Duodenal mucosa (tissue), 2 donors: ENCODE measurements at regions not wholly inside any gene's neighbourhood (a gene's known extent, or its start where the extent isn't known, plus 50 kb on each side); places are given as distances from the start of the nearest gene placed in this dataset.

Experiments used
- H3K27ac ChIP-seq: one replicate; pipeline ENCODE4 v1.7.0; 2013; ENCODE audit warnings: low read depth, low read length
- H3K27me3 ChIP-seq, 2 donors: one replicate each; pipeline ENCODE4 v1.7.0; 2013; ENCODE audit warnings: low read length in 2 of 2, control low read depth in 1 of 2; ENCODE audit not compliant: insufficient read depth in 2 of 2, control insufficient read depth in 1 of 2
- H3K36me3 ChIP-seq, 2 donors: one replicate each; pipeline ENCODE4 v1.7.0; 2013; ENCODE audit warnings: low read length in 2 of 2, control low read depth in 1 of 2; ENCODE audit not compliant: insufficient read depth in 2 of 2, control insufficient read depth in 1 of 2
- H3K4me1 ChIP-seq, 2 donors: one replicate each; pipeline ENCODE4 v1.7.0; 2013; ENCODE audit warnings: low read length in 2 of 2, control low read depth in 1 of 2; ENCODE audit not compliant: insufficient read depth in 2 of 2, control insufficient read depth in 1 of 2
- H3K4me3 ChIP-seq, 2 donors: one replicate each; pipeline ENCODE4 v1.7.0; 2013; ENCODE audit warnings: low read length in 2 of 2, low read depth in 1 of 2
- H3K9ac ChIP-seq, 2 donors: one replicate each; pipeline ENCODE4 v1.7.0; 2013; ENCODE audit warnings: low read length in 2 of 2, low read depth in 1 of 2
- H3K9me3 ChIP-seq, 2 donors: one replicate each; pipeline ENCODE4 v1.7.0; 2013; ENCODE audit warnings: low read length in 2 of 2, control low read depth in 1 of 2; ENCODE audit not compliant: control insufficient read depth in 1 of 2

DNA sequence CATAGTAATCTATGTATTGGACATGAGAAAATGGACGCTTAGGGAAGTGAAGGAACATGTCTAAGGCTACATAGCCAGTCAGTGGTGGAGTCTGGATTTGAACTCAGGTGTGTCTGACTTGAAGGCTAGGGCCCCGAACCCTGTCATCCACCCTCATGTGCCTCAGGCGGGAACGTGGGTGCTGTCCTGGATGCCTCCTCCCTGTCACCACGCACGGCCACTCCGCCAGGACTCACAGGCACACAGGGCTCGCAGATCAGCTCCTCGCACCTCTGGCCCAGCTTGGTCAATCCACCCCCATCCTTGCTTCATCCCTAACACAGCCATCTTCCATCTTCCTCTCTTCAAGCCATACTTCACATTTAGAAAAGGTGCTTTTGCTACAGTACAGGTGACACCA lies 154.7 kb downstream of the KCNJ12 start:
- Histone ChIP-seq H3K27me3 (no peaks in the 10 kb centered on the region), H3K4me1 (no peaks in the 10 kb centered on the region), H3K9ac (no peak overlapping the region), H3K36me3 (peaks cover 0 to 25% of the 10 kb centered on the region in 2 donors), H3K9me3 (no peaks in the 10 kb centered on the region), H3K4me3 (no peak overlapping the region), H3K27ac (no peak overlapping the region)

DNA sequence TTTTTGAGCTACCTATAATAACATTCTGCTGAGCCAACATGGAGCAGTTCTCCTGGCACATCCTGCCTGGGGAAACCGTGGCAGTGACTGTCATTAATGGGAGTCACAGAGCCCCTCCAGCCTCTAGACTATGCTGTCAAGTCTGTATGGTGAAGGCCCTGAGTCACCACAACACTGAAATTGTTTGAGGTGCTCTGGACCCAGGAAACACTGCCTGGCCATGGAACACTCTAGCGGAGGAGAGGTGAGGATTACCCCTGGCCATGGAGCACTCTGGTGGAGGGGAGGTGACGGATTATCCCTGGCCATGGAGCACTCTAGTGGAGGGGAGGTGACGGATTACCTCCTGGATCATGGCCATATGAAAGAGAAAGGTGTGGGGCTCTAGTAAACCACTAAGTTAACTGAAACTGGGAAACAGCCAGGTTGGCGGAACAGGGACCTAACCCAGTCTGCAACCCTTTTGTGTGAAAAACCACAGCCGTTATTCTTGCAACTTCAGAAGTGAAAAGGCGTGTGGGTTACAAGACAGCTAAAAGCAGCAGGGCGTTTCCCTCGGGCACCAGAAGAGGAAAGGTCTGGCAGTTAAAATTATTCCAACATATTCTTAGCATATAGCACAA lies 156.7 kb downstream of the KCNJ12 start:
- Histone ChIP-seq H3K27me3 (no peaks in the 10 kb centered on the region), H3K36me3 (peaks cover 0 to 25% of the 10 kb centered on the region in 2 donors), H3K4me1 (no peaks in the 10 kb centered on the region), H3K9ac (no peak overlapping the region), H3K27ac (no peak overlapping the region), H3K4me3 (no peak overlapping the region), H3K9me3 (peaks cover 0 to 3% of the 10 kb centered on the region in 2 donors)

DNA sequence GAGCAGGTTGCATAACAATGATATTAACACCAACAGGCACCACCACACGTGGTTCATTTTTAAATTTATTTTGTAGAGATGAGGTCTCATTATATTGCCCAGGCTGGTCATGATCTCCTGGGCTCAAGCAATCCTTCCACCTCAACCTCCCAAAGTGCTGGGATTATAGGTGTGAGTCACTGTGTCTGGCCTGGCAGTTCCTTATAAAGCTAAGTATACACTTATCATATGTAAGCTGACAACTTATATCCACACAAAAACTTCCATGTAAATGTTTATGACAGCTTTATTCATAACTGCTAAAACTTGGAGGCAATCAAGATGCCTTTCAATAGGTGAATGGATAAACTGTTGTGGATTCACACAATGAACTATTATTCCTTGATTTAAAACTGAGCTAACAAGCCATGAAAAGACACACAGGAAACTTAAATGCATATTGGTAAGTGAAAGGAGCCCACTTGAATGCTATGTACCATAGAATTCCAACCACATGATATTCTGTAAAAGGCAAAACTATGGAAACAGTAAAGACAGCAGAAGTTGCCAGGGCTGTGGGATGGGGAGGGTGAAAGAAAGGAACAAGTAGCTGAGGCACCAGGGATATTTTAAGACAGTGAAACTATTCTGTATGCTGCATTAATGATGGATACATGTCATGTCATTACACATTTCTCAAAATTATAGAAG lies 156.5 kb upstream of the KCNJ18 start:
- Histone ChIP-seq H3K9ac (no peak overlapping the region), H3K27ac (no peak overlapping the region), H3K9me3 (peaks cover 4 to 6% of the 10 kb centered on the region in 2 donors), H3K36me3 (peaks cover 0 to 25% of the 10 kb centered on the region in 2 donors), H3K4me1 (no peaks in the 10 kb centered on the region), H3K27me3 (no peaks in the 10 kb centered on the region), H3K4me3 (no peak overlapping the region)

DNA sequence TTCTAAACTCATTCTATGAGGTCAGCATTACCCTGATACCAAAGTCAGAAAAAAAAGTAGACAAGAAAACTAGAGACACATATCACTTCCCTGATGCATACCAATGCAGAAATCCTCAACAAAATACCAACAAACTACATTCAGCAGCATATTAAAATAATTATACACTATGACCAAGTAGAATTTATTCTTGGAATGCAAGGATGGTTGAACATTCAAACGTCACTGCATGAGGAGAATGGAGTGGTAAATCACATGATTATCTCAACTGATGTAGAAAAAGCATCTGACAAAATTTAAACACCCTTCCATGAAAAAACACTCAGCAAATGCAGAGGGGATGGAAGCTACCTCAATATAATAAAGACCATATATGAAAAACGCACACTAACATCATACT lies 155.0 kb upstream of the KCNJ18 start:
- Histone ChIP-seq H3K27me3 (no peaks in the 10 kb centered on the region), H3K36me3 (peaks cover 0 to 22% of the 10 kb centered on the region in 2 donors), H3K9me3 (peaks cover 4 to 6% of the 10 kb centered on the region in 2 donors), H3K9ac (no peak overlapping the region), H3K4me1 (peaks cover 2 to 3% of the 10 kb centered on the region in 2 donors), H3K4me3 (no peak overlapping the region), H3K27ac (no peak overlapping the region)

DNA sequence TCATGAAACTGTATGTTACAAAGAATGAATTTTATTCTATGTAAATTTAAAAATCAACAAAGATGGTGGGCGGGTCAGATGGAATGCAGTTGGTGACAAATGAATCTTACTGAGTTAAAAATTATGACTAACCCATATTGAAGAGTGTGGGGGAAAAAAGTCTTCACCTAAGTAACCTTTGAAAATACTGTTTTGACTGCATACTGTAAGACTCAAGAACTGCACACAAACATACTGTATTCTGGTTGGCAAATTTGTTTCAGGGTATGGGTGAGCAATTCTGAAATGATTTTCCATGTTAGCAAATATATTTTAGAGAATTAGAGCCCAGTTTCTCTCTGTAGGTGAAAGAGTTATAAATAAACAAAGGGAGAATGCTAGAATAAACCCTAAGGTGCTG lies 153.7 kb upstream of the KCNJ18 start:
- Histone ChIP-seq H3K9ac (no peak overlapping the region), H3K9me3 (peaks cover 4 to 6% of the 10 kb centered on the region in 2 donors), H3K27ac (no peak overlapping the region), H3K27me3 (no peaks in the 10 kb centered on the region), H3K4me3 (no peak overlapping the region), H3K4me1 (peaks cover 5 to 6% of the 10 kb centered on the region in 2 donors), H3K36me3 (peaks cover 0 to 17% of the 10 kb centered on the region in 2 donors)

DNA sequence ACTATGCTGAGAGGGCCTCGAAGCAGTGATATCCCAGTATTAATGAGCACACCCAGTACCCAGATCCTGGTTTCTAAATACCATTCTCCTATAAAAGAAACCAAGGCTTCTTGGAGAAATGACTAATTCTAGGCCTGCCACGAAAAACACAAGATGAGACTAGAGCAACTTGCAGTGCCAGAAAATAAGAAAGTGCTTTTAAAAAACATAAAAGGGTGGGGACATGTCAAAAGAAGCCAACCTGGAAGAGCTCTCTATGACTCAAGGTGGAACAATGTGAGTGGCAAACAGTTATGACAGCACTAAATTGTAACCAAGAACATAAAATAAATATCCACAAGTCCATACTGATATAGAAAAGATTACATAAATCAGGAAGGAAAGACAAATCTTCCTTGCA lies 153.2 kb upstream of the KCNJ18 start:
- H3K27me3 ChIP-seq = no peaks in the 10 kb centered on the region
- H3K9me3 ChIP-seq = peaks cover 4 to 6% of the 10 kb centered on the region in 2 donors
- peaks cover 0 to 15% of the 10 kb centered on the region in 2 donors for H3K36me3 ChIP-seq
- no peak overlapping the region for H3K4me3 ChIP-seq
- no peak overlapping the region for H3K9ac ChIP-seq
- H3K4me1 ChIP-seq = peaks cover 5 to 6% of the 10 kb centered on the region in 2 donors
- H3K27ac ChIP-seq = no peak overlapping the region

DNA sequence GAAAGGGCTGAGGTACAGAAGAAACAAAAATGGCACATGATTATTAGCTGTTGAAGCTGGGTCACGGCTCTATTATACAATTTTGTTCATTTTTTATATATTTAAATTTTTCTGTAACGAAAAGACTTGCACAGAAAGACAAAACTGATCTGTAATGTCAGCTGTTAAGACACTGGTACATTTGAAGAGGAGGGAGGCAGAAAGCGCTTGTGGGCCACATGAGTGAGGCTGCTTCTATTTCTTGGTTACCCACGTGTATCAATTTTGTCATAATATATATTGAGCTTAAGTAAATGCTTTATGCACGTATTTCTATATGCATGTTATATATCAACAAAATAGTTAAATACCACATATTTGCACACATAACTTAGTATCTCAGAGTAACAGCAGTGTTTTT lies 151.8 kb upstream of the KCNJ18 start:
- Histone ChIP-seq H3K4me3 (no peak overlapping the region), H3K9me3 (peaks cover 4 to 6% of the 10 kb centered on the region in 2 donors), H3K27me3 (no peaks in the 10 kb centered on the region), H3K27ac (no peak overlapping the region), H3K36me3 (peaks cover 0 to 4% of the 10 kb centered on the region in 2 donors), H3K4me1 (peaks cover 5 to 6% of the 10 kb centered on the region in 2 donors), H3K9ac (no peak overlapping the region)

DNA sequence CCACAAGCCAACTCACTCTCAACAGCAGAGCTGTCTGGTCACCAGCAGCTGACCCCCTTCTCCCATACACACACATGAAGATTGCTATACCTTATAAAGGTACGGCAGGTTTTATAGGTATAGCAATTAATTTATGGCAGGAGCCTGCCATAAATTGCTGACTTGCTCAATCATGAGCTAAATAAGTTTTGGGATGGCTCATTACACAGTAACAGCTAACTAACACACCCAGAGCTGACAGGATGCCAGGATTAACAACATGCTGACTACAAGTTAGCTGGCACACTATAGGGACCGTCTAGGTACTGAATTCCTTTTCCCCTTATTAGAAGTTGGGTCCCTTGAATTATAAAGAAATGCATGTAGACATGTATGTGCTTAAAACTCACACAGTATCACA lies 150.3 kb upstream of the KCNJ18 start:
- Histone ChIP-seq H3K36me3 (peaks cover 0 to 4% of the 10 kb centered on the region in 2 donors), H3K27ac (no peak overlapping the region), H3K9me3 (peaks cover 4 to 6% of the 10 kb centered on the region in 2 donors), H3K27me3 (no peaks in the 10 kb centered on the region), H3K4me1 (peaks cover 5 to 6% of the 10 kb centered on the region in 2 donors), H3K9ac (no peak overlapping the region), H3K4me3 (no peak overlapping the region)

DNA sequence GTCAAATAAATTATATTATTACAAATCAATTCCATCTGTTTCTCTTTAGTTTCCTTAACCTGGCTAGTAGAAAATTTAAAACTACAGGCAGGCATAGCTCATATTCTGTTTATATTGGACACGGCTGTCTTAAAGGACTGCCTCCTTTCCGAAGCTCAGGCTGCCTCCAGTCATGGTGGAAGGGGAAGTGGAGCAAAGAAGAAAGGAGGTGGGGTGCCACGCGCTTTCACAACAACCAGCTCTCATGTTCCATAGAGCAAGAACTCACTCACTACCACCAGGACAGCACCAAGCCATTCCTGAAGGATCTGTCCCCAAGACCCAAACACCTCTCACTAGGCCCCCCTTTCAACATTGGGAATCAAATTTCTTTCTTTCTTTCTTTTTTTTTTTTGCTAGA lies 149.3 kb upstream of the KCNJ18 start:
- Histone ChIP-seq H3K9me3 (peaks cover 3 to 4% of the 10 kb centered on the region in 2 donors), H3K36me3 (peaks cover 0 to 4% of the 10 kb centered on the region in 2 donors), H3K27me3 (no peaks in the 10 kb centered on the region), H3K27ac (no peak overlapping the region), H3K9ac (no peak overlapping the region), H3K4me1 (peaks cover 5 to 6% of the 10 kb centered on the region in 2 donors), H3K4me3 (no peak overlapping the region)

DNA sequence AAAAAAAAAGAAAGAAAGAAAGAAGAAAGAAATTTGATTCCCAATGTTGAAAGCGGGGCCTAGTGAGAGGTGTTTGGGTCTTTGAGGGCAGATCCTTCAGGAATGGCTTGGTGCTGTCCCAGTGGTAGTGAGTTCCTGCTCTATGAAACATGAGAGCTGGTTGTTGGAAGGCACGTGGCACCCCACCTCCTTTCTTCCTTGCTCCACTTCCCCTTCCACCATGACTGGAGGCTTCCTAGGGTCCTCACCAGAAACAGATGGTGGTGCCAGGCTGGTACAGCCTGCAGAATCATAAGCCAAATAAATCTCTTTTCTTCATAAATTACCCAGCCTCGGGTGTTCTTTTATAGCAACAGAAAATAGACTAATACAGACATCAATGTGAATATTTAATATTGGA lies 147.3 kb upstream of the KCNJ18 start:
- no peak overlapping the region for H3K9ac ChIP-seq

More for the DNA sequence above, 147.3 kb upstream of the KCNJ18 start:
- Histone ChIP-seq H3K36me3 (peaks cover 0 to 4% of the 10 kb centered on the region in 2 donors), H3K27me3 (no peaks in the 10 kb centered on the region), H3K4me3 (no peak overlapping the region), H3K9me3 (no peaks in the 10 kb centered on the region), H3K4me1 (peaks cover 5 to 11% of the 10 kb centered on the region in 2 donors), H3K27ac (no peak overlapping the region)
